IMR-90 (cell line): ENCODE measurements at regions not wholly inside any gene's neighbourhood (a gene's known extent, or its start where the extent isn't known, plus 50 kb on each side); places are given as distances from the start of the nearest gene placed in this dataset.
A peak's percentile ranks its signal among the peaks of the same experiment; 100 is the strongest.

Experiments
- ATAC-seq: fragments of 200-7000 bp; cut with Tn5 transposase; 2 replicates; pipeline ENCODE4 v1.9.1; 2020; ENCODE audit warnings: low read depth, mild to moderate bottlenecking, moderate library complexity
- BruUV-seq: library from RNA; stranded (reverse); fragments of 400-500 nt; replicated peaks from 2 replicates; lab custom pipeline; 2021; lab: Mats Ljungman, UMichigan
- CTCF ChIA-PET: fragments of 300-600 bp; formaldehyde crosslinking; extraction: SDS; loops from one replicate; lab custom pipeline; 2021; ENCODE audit warnings: antibody characterized with exemption; lab: Yijun Ruan, JAX
- POLR2A ChIA-PET: fragments of 300-600 bp; sonication (Branson Sonifier 250); formaldehyde crosslinking; loops from one replicate; lab custom pipeline; 2022; ENCODE audit warnings: antibody characterized with exemption; ENCODE audit not compliant: unreplicated experiment; lab: Charles Lee
- DNase-seq: peaks from one replicate; pipeline ENCODE4 v3.0.0; 2013
- H2AFZ ChIP-seq: replicated peaks from 2 replicates; pipeline ENCODE3; 2013; ENCODE audit warnings: low read length, mild to moderate bottlenecking; ENCODE audit not compliant: poor library complexity
- H2AK5ac ChIP-seq: 2 replicates; pipeline ENCODE4 v1.6.1; 2013; ENCODE audit warnings: low read depth, low read length, inconsistent platforms
- H2AK9ac ChIP-seq: replicated peaks from 2 replicates; pipeline ENCODE3; 2013; ENCODE audit warnings: mild to moderate bottlenecking, low read depth, low read length, moderate library complexity; ENCODE audit not compliant: poor library complexity
- H2BK120ac ChIP-seq: 2 replicates; pipeline ENCODE4 v1.6.1; 2013; ENCODE audit warnings: low read depth, low read length, inconsistent platforms
- H2BK15ac ChIP-seq: 3 replicates; pipeline ENCODE4 v1.6.1; 2013; ENCODE audit warnings: low read depth, low read length, inconsistent platforms
- H2BK20ac ChIP-seq: 2 replicates; pipeline ENCODE4 v1.6.1; 2013; ENCODE audit warnings: low read depth, mild to moderate bottlenecking, inconsistent platforms, low read length, moderate library complexity
- H2BK5ac ChIP-seq: 2 replicates; pipeline ENCODE4 v1.6.1; 2013; ENCODE audit warnings: mild to moderate bottlenecking, low read depth, low read length, inconsistent platforms; ENCODE audit not compliant: poor library complexity, severe bottlenecking
- H3K14ac ChIP-seq: replicated peaks from 2 replicates; pipeline ENCODE4 v1.6.1; 2013; ENCODE audit warnings: low read depth, low read length, inconsistent platforms
- H3K18ac ChIP-seq: 2 replicates; pipeline ENCODE4 v1.6.1; 2013; ENCODE audit warnings: low read depth, low read length, control low read depth
- H3K23ac ChIP-seq: 2 replicates; pipeline ENCODE4 v1.6.1; 2013; ENCODE audit warnings: low read depth, low read length, inconsistent platforms
- H3K27ac ChIP-seq: 2 replicates; pipeline ENCODE4 v1.5.1; 2013; ENCODE audit warnings: mild to moderate bottlenecking, control low read depth, low read length; ENCODE audit not compliant: insufficient read depth
- H3K27me3 ChIP-seq: 2 replicates; pipeline ENCODE4 v1.6.1; 2013; ENCODE audit warnings: low read length; ENCODE audit not compliant: control insufficient read depth, insufficient read depth
- H3K36me3 ChIP-seq: 2 replicates; pipeline ENCODE4 v1.6.1; 2013; ENCODE audit warnings: low read length, mixed read lengths; ENCODE audit not compliant: control insufficient read depth, insufficient read depth
- H3K4ac ChIP-seq: 2 replicates; pipeline ENCODE4 v1.6.1; 2013; ENCODE audit warnings: low read depth, low read length, inconsistent platforms
- H3K4me1 ChIP-seq: 2 replicates; pipeline ENCODE4 v1.6.1; 2013; ENCODE audit warnings: low read length, mixed read lengths; ENCODE audit not compliant: control insufficient read depth, insufficient read depth
- H3K4me2 ChIP-seq: 2 replicates; pipeline ENCODE4 v1.6.1; 2013; ENCODE audit warnings: low read depth, mild to moderate bottlenecking, control low read depth, low read length, moderate library complexity
- H3K4me3 ChIP-seq: 2 replicates; pipeline ENCODE4 v1.5.1; 2013; ENCODE audit warnings: low read depth, mild to moderate bottlenecking, control low read depth, low read length, moderate library complexity; ENCODE audit not compliant: insufficient read depth
- H3K56ac ChIP-seq: 2 replicates; pipeline ENCODE4 v1.6.1; 2013; ENCODE audit warnings: low read length, inconsistent platforms; ENCODE audit not compliant: insufficient read depth; ENCODE audit errors: extremely low read depth
- H3K79me1 ChIP-seq, 2 experiments: 2 replicates each; pipeline ENCODE4 v1.6.1; 2013; ENCODE audit warnings: low read length in 2 of 2, inconsistent platforms in 1 of 2, low read depth in 1 of 2
- H3K9ac ChIP-seq: 2 replicates; pipeline ENCODE4 v1.6.1; 2013; ENCODE audit warnings: low read depth, low read length, control low read depth
- H3K9me1 ChIP-seq: 2 replicates; pipeline ENCODE4 v1.6.1; 2013; ENCODE audit warnings: low read length, inconsistent platforms; ENCODE audit not compliant: insufficient read depth
- H3K9me3 ChIP-seq: 2 replicates; pipeline ENCODE4 v1.6.1; 2013; ENCODE audit warnings: low read length; ENCODE audit not compliant: control insufficient read depth, insufficient read depth
- H4K20me1 ChIP-seq: 2 replicates; pipeline ENCODE4 v1.6.1; 2013; ENCODE audit warnings: low read length, inconsistent platforms; ENCODE audit not compliant: insufficient read depth
- H4K5ac ChIP-seq: 2 replicates; pipeline ENCODE4 v1.6.1; 2013; ENCODE audit warnings: mild to moderate bottlenecking, low read depth, low read length, control low read depth
- H4K8ac ChIP-seq, 2 experiments: 2 replicates each; pipeline ENCODE4 v1.6.1; 2013; ENCODE audit warnings: low read depth in 2 of 2, low read length in 2 of 2, control low read depth in 1 of 2, inconsistent platforms in 1 of 2
- H4K91ac ChIP-seq: 2 replicates; pipeline ENCODE4 v1.6.1; 2013; ENCODE audit warnings: low read depth, low read length, inconsistent platforms; ENCODE audit not compliant: insufficient read depth
- CTCF ChIP-seq: conservative IDR thresholded peaks from 2 replicates; pipeline ENCODE4 v1.5.1; 2012; ENCODE audit warnings: mild to moderate bottlenecking, low read depth, low read length, improper control_type of control experiment
- WGBS, 2 experiments: methylation state at CpG; one replicate each; pipeline versions ENCODE4 v1.1.5 to v1.1.7; 2013; ENCODE audit warnings: missing lambda C conversion rate in 2 of 2; ENCODE audit not compliant: insufficient read length in 1 of 2; ENCODE audit errors: extremely low coverage in 2 of 2; 5-methylcytosine and 5-hydroxymethylcytosine counted together
- dilution Hi-C: fragments of 300-500 bp; cut with HindIII; formaldehyde crosslinking; loops from one replicate; pipeline ENCODE4 v1.14.3; 2018; ENCODE audit warnings: low sequenced_read_pairs; ENCODE audit not compliant: unreplicated experiment
- in situ Hi-C: fragments of 300-500 bp; cut with MboI; formaldehyde crosslinking; loops from 3 replicates; pipeline ENCODE4 v1.14.3; 2019; ENCODE audit warnings: low sequenced_read_pairs, inconsistent platforms, mixed read lengths
- intact Hi-C: fragments of 100-400 bp; cut with micrococcal nuclease; formaldehyde crosslinking; loops from 2 replicates; pipeline ENCODE4 v1.10.0; 2022

- H4K5ac ChIP-seq: no peak overlapping the region
- H3K4me3 ChIP-seq: no peak overlapping the region
- no peak overlapping the region for H3K4me2 ChIP-seq
- no peaks in the 10 kb centered on the region for H3K9me3 ChIP-seq
- no peak overlapping the region for H3K56ac ChIP-seq
- no peak for TF ChIP-seq CTCF
- no peak overlapping the region for H4K91ac ChIP-seq
- no peaks in the 10 kb centered on the region for H3K9me1 ChIP-seq
- 100% methylated on average over 1 of the region's 2 CpGs; no CpG with 5 or more reads in 1 of the 2 experiments for WGBS, 2 experiments
- peak; percentile 61; the same call in 1 of the 2 replicates for ATAC-seq
- H2BK120ac ChIP-seq: no peak overlapping the region
- BruUV-seq: no TSS peak
- H3K4me1 ChIP-seq: peaks cover 2% of the 10 kb centered on the region; the same call in 1 of the 2 replicates
- H2AK5ac ChIP-seq: no peak overlapping the region
- H3K36me3 ChIP-seq: no peaks in the 10 kb centered on the region
- no peak overlapping the region for H3K4ac ChIP-seq
- H2BK20ac ChIP-seq: no peak overlapping the region
- DNase-seq: peak; percentile 19
- H2BK5ac ChIP-seq: no peak overlapping the region
- CTCF ChIA-PET: no interaction called here
- no peak overlapping the region for H2AK9ac ChIP-seq
- intact Hi-C loops (no loop called here), dilution Hi-C loops (no loop called here), in situ Hi-C loops (no loop called here)
- no peak overlapping the region for H4K8ac ChIP-seq
- no peak overlapping the region for H3K27ac ChIP-seq
- H3K23ac ChIP-seq: no peak overlapping the region
- H4K20me1 ChIP-seq: no peaks in the 10 kb centered on the region
- H3K18ac ChIP-seq: no peak overlapping the region
- no peaks in the 10 kb centered on the region for H3K27me3 ChIP-seq
- H3K9ac ChIP-seq: no peak overlapping the region
- H2BK15ac ChIP-seq: no peak overlapping the region
- no peaks in the 10 kb centered on the region for H3K79me1 ChIP-seq
- POLR2A ChIA-PET: no interaction called here
- H2AFZ ChIP-seq: no peak overlapping the region
- no peak overlapping the region for H3K14ac ChIP-seq
These were observed 1046.7 kb upstream of the B3GALT2 start for GRCh38 chr1:194233069-194233468.
